ENCODE measurements at regions not wholly inside any gene's neighbourhood (a gene's known extent, or its start where the extent isn't known, plus 50 kb on each side); places are given as distances from the start of the nearest gene placed in this dataset.

DNA sequence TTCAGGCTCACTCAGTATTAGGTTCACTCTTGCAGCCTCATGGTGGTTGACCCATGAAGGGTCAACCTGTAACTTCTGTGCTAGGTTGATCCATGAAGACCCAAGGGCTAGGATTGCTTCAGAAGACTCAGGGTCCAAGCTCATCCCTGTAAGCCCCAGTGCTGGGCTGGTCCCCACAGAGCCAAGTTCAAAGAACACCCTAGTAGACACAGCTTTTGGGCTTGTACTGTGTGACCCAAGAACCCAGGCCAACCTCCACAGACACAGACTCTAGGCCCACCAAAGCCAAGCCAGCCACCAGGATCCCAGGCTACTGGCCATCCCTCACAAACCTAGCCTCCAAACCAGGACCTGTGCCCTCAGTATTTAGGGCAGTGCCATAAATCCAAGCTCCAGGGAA, 1020.6 kb downstream of the SLC16A7 start:
- Mint-ChIP-seq H3K36me3 (ENCODE audit: insufficient read depth in 2 of 2) (peaks cover 2% of the 10 kb centered on the region in 2 donors), H3K27ac (no peak overlapping the region), H3K4me1 (ENCODE audit: low read depth) (no peaks in the 10 kb centered on the region), H3K9me3 (peaks cover 13 to 16% of the 10 kb centered on the region in 2 donors), H3K27me3 (ENCODE audit: low read depth) (no peaks in the 10 kb centered on the region), H3K4me3 (no peak overlapping the region)
- DNase-seq (no peak), ATAC-seq (replicated peaks in 1 of 2) (no peak)

GRCh38 chr12:60630796-60631195, 1035.0 kb downstream of the SLC16A7 start:
- H3K9me3 Mint-ChIP-seq, result peaks cover 2 to 3% of the 10 kb centered on the region in 2 donors
- DNase-seq (no peak), ATAC-seq (replicated peaks in 1 of 2) (no peak)
- no peaks in the 10 kb centered on the region for H3K36me3 Mint-ChIP-seq (ENCODE audit: insufficient read depth in 2 of 2)
- no peaks in the 10 kb centered on the region for H3K27me3 Mint-ChIP-seq (ENCODE audit: low read depth)
- H3K4me3 Mint-ChIP-seq, result no peak overlapping the region
- H3K4me1 Mint-ChIP-seq (ENCODE audit: low read depth), result no peaks in the 10 kb centered on the region
- H3K27ac Mint-ChIP-seq, result no peak overlapping the region

- no peak for DNase-seq
- Mint-ChIP-seq H3K4me3 (no peak overlapping the region), H3K27ac (no peak overlapping the region), H3K27me3 (ENCODE audit: low read depth) (no peaks in the 10 kb centered on the region), H3K9me3 (peaks cover 4 to 7% of the 10 kb centered on the region in 2 donors), H3K4me1 (ENCODE audit: low read depth) (no peaks in the 10 kb centered on the region), H3K36me3 (ENCODE audit: insufficient read depth in 2 of 2) (no peaks in the 10 kb centered on the region)
- no peak for ATAC-seq (replicated peaks in 1 of 2)
Observed at GRCh38 chr12:60644076-60644475, 1048.2 kb downstream of the SLC16A7 start.

- no peak overlapping the region for H3K27ac Mint-ChIP-seq
- no peaks in the 10 kb centered on the region for H3K27me3 Mint-ChIP-seq (ENCODE audit: low read depth)
Observed at GRCh38 chr12:60666895-60667294, 1071.1 kb downstream of the SLC16A7 start.

GRCh38 chr12:60672949-60673348, 1077.1 kb downstream of the SLC16A7 start:
- H3K36me3 Mint-ChIP-seq (ENCODE audit: insufficient read depth in 2 of 2), result peaks cover 1 to 2% of the 10 kb centered on the region in 2 donors
- no peak overlapping the region for H3K27ac Mint-ChIP-seq
- H3K27me3 Mint-ChIP-seq (ENCODE audit: low read depth), result no peaks in the 10 kb centered on the region
- no peak overlapping the region for H3K4me3 Mint-ChIP-seq
- DNase-seq (no peak), ATAC-seq (replicated peaks in 1 of 2) (no peak)
- peaks cover 10 to 11% of the 10 kb centered on the region in 2 donors for H3K9me3 Mint-ChIP-seq
- no peaks in the 10 kb centered on the region for H3K4me1 Mint-ChIP-seq (ENCODE audit: low read depth)

More at GRCh38 chr12:60666895-60667294, 1071.1 kb downstream of the SLC16A7 start:
- DNase-seq (no peak), ATAC-seq (replicated peaks in 1 of 2) (no peak)
- Mint-ChIP-seq H3K36me3 (ENCODE audit: insufficient read depth in 2 of 2) (peaks cover 0 to 2% of the 10 kb centered on the region in 2 donors), H3K4me3 (no peak overlapping the region), H3K9me3 (peaks cover 10 to 18% of the 10 kb centered on the region in 2 donors), H3K4me1 (ENCODE audit: low read depth) (no peaks in the 10 kb centered on the region)

GRCh38 chr12:60684988-60685655, 1089.3 kb downstream of the SLC16A7 start:
- no peaks in the 10 kb centered on the region for H3K27me3 Mint-ChIP-seq (ENCODE audit: low read depth)
- H3K27ac Mint-ChIP-seq, result no peak overlapping the region
- no peak overlapping the region for H3K4me3 Mint-ChIP-seq
- DNase-seq (no peak), ATAC-seq (replicated peaks in 1 of 2) (no peak)
- H3K4me1 Mint-ChIP-seq (ENCODE audit: low read depth), result no peaks in the 10 kb centered on the region
- no peaks in the 10 kb centered on the region for H3K36me3 Mint-ChIP-seq (ENCODE audit: insufficient read depth in 2 of 2)
- H3K9me3 Mint-ChIP-seq, result peaks cover 0 to 10% of the 10 kb centered on the region in 2 donors

- peaks cover 0 to 8% of the 10 kb centered on the region in 2 donors for H3K9me3 Mint-ChIP-seq
- ATAC-seq (replicated peaks in 1 of 2) (no peak), DNase-seq (no peak)
- H3K4me3 Mint-ChIP-seq, result no peak overlapping the region
- H3K27me3 Mint-ChIP-seq (ENCODE audit: low read depth), result no peaks in the 10 kb centered on the region
- H3K36me3 Mint-ChIP-seq (ENCODE audit: insufficient read depth in 2 of 2), result no peaks in the 10 kb centered on the region
- no peaks in the 10 kb centered on the region for H3K4me1 Mint-ChIP-seq (ENCODE audit: low read depth)
- H3K27ac Mint-ChIP-seq, result no peak overlapping the region
Observed at GRCh38 chr12:60689137-60689536, 1093.3 kb downstream of the SLC16A7 start.

DNA sequence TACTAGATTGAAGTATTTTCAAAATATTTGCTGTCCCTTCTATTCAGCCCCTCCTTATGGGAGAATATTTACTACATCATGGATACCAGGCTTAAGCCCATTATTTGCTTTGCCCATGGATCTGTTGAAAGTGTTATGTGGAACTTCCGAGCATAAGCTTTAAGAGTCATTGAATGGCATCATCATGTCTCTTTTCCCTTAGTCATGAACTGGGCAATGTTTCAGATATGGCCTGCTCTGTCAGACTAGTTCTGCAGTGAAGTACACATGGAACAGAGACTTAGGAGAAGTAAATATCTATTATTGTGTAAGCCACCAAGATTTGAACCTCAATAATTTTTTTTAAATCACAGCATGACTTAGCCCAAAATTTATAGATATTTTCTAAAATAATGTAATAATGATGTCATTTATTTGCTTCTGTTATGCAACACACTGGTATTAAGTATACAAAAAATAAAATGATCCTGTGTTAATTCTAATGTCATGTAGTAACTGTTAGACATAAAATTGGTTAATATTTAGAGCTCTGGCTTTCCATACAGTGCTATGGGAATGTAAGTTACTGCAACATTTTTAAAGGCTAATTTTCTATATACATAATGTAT, 1097.3 kb downstream of the SLC16A7 start:
- Mint-ChIP-seq H3K27me3 (ENCODE audit: low read depth) (no peaks in the 10 kb centered on the region), H3K4me3 (no peak overlapping the region), H3K36me3 (ENCODE audit: insufficient read depth in 2 of 2) (no peaks in the 10 kb centered on the region), H3K27ac (no peak overlapping the region), H3K4me1 (ENCODE audit: low read depth) (no peaks in the 10 kb centered on the region), H3K9me3 (peaks cover 0 to 8% of the 10 kb centered on the region in 2 donors)
- no peak for DNase-seq
- no peak for ATAC-seq (replicated peaks in 1 of 2)

GRCh38 chr12:60704171-60704914, 1108.5 kb downstream of the SLC16A7 start:
- no peaks in the 10 kb centered on the region for H3K27me3 Mint-ChIP-seq (ENCODE audit: low read depth)
- no peaks in the 10 kb centered on the region for H3K36me3 Mint-ChIP-seq (ENCODE audit: insufficient read depth in 2 of 2)
- H3K27ac Mint-ChIP-seq, result no peak overlapping the region
- DNase-seq, result no peak
- H3K4me1 Mint-ChIP-seq (ENCODE audit: low read depth), result no peaks in the 10 kb centered on the region
- H3K4me3 Mint-ChIP-seq, result no peak overlapping the region
- ATAC-seq (replicated peaks in 1 of 2), result no peak
- H3K9me3 Mint-ChIP-seq, result peaks cover 6 to 7% of the 10 kb centered on the region in 2 donors

DNA sequence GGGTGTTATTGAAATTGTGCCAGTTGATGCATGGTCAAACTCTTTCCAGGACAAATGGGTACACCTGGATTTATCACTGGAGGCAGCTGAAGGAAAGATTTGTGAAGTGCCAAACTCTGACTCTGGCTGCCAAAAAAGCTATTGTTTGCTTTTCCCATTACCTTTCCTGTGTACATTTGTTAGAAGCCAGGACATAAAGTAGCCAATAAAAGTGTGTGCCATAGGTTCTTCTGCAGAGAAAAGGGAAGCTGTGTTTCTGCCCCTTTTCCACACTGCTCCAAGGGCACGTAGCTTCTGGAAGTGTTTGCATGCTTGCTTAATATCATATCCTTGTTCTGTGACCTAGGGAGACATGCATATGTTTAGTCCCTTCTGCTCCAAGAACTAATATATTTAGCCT, 1114.4 kb downstream of the SLC16A7 start:
- no peak overlapping the region for H3K4me3 Mint-ChIP-seq
- peaks cover 6 to 10% of the 10 kb centered on the region in 2 donors for H3K9me3 Mint-ChIP-seq
- no peak overlapping the region for H3K27ac Mint-ChIP-seq
- no peaks in the 10 kb centered on the region for H3K27me3 Mint-ChIP-seq (ENCODE audit: low read depth)
- H3K4me1 Mint-ChIP-seq (ENCODE audit: low read depth), result no peaks in the 10 kb centered on the region
- DNase-seq (no peak), ATAC-seq (replicated peaks in 1 of 2) (no peak)
- H3K36me3 Mint-ChIP-seq (ENCODE audit: insufficient read depth in 2 of 2), result peaks cover 0 to 2% of the 10 kb centered on the region in 2 donors

GRCh38 chr12:60714141-60714900, 1118.5 kb downstream of the SLC16A7 start:
- DNase-seq (no peak), ATAC-seq (replicated peaks in 1 of 2) (no peak)
- no peak overlapping the region for H3K4me3 Mint-ChIP-seq
- peaks cover 0 to 2% of the 10 kb centered on the region in 2 donors for H3K36me3 Mint-ChIP-seq (ENCODE audit: insufficient read depth in 2 of 2)
- no peaks in the 10 kb centered on the region for H3K27me3 Mint-ChIP-seq (ENCODE audit: low read depth)
- no peak overlapping the region for H3K27ac Mint-ChIP-seq
- H3K4me1 Mint-ChIP-seq (ENCODE audit: low read depth), result no peaks in the 10 kb centered on the region
- peaks cover 1 to 5% of the 10 kb centered on the region in 2 donors for H3K9me3 Mint-ChIP-seq

DNA sequence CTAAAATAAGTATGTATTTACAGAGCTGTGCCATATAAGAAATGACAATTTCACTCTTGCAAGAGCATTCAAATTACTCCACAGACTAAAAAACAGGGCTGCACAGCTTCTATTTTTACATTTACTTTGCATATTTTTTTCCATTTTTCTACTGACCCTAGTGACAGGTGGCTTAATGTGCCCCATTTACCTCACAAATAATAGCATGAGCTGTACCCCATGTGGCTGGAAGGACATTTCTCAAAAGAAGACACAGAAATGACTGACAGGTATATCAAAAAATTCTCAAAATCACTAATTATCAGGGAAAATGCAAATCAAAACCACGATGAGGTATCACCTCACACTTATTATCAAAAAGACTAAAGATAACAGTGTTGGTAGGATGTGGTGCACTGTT, 1128.6 kb downstream of the SLC16A7 start:
- no peak for ATAC-seq (replicated peaks in 1 of 2)
- H3K9me3 Mint-ChIP-seq, result peaks cover 0 to 8% of the 10 kb centered on the region in 2 donors
- no peaks in the 10 kb centered on the region for H3K36me3 Mint-ChIP-seq (ENCODE audit: insufficient read depth in 2 of 2)
- DNase-seq, result no peak
- no peak overlapping the region for H3K4me3 Mint-ChIP-seq
- no peak overlapping the region for H3K27ac Mint-ChIP-seq
- no peaks in the 10 kb centered on the region for H3K4me1 Mint-ChIP-seq (ENCODE audit: low read depth)
- no peaks in the 10 kb centered on the region for H3K27me3 Mint-ChIP-seq (ENCODE audit: low read depth)

GRCh38 chr12:60724984-60725383, 1129.2 kb downstream of the SLC16A7 start:
- H3K4me1 Mint-ChIP-seq (ENCODE audit: low read depth), result no peaks in the 10 kb centered on the region
- no peak overlapping the region for H3K4me3 Mint-ChIP-seq
- H3K9me3 Mint-ChIP-seq, result peaks cover 0 to 8% of the 10 kb centered on the region in 2 donors
- H3K27ac Mint-ChIP-seq, result no peak overlapping the region
- no peaks in the 10 kb centered on the region for H3K27me3 Mint-ChIP-seq (ENCODE audit: low read depth)
- DNase-seq, result no peak
- no peak for ATAC-seq (replicated peaks in 1 of 2)
- H3K36me3 Mint-ChIP-seq (ENCODE audit: insufficient read depth in 2 of 2), result no peaks in the 10 kb centered on the region

Measured in activated T-cell treated with anti-CD3 and anti-CD28 coated beads, Interleukin-2, amount 50 U/mL, for 72 hours (primary cell).